Suprapubic skin (tissue), 3 donors: ENCODE measurements at regions not wholly inside any gene's neighbourhood (a gene's known extent, or its start where the extent isn't known, plus 50 kb on each side); places are given as distances from the start of the nearest gene placed in this dataset.

Source experiments
- POLR2A ChIP-seq, 2 donors: fragments of 450-650 bp; IDR thresholded peaks; one replicate each; pipeline ENCODE4 v1.6.1; 2017; ENCODE audit warnings: antibody characterized with exemption in 2 of 2, mild to moderate bottlenecking in 2 of 2, moderate library complexity in 2 of 2
- TF ChIP-seq, protein P1 (sequence below), 2 donors: fragments of 200-600 bp in 1 of 2; fragments of 450-650 bp in 1 of 2; sonication (generic) in 1 of 2; IDR thresholded peaks; one replicate each; pipeline ENCODE4 v1.5.1; 2016 to 2019; ENCODE audit warnings: antibody characterized with exemption in 2 of 2, mild to moderate bottlenecking in 1 of 2, moderate library complexity in 1 of 2

DNA sequence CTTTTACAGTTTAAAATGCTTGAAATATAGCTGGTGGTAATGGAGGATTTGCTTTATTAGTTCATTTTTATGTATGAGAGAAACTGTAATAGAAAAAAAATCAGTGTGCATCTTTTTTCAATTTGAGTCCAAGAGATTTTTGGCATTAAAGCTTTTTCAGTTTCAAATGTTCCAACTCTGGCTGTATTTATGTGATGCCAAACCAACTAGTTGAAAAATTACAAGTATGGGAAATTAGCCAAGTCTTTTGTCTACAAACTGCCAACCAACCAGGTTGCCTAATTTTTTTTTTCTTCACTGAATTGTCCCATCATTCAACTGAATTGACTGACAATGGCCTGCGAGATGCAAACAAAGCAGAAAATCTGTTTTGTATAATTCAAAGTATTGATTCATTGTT, 95.7 kb downstream of the ICOS start:
- no peak for TF ChIP-seq POLR2A (IDR thresholded peaks at IDR 0.05)
- TF ChIP-seq, protein P1, sequence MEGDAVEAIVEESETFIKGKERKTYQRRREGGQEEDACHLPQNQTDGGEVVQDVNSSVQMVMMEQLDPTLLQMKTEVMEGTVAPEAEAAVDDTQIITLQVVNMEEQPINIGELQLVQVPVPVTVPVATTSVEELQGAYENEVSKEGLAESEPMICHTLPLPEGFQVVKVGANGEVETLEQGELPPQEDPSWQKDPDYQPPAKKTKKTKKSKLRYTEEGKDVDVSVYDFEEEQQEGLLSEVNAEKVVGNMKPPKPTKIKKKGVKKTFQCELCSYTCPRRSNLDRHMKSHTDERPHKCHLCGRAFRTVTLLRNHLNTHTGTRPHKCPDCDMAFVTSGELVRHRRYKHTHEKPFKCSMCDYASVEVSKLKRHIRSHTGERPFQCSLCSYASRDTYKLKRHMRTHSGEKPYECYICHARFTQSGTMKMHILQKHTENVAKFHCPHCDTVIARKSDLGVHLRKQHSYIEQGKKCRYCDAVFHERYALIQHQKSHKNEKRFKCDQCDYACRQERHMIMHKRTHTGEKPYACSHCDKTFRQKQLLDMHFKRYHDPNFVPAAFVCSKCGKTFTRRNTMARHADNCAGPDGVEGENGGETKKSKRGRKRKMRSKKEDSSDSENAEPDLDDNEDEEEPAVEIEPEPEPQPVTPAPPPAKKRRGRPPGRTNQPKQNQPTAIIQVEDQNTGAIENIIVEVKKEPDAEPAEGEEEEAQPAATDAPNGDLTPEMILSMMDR (IDR thresholded peaks at IDR 0.05), result no peak
